Mesothelial cell of epicardium (in vitro differentiated cells): ENCODE measurements at regions not wholly inside any gene's neighbourhood (a gene's known extent, or its start where the extent isn't known, plus 50 kb on each side); places are given as distances from the start of the nearest gene placed in this dataset.

ENCODE experiments used
- DNase-seq, 2 experiments: peaks; one replicate each; pipeline ENCODE4 v3.0.0; 2021; ENCODE audit warnings: low spot score in 2 of 2; ENCODE audit not compliant: unreplicated experiment in 2 of 2
- H3K27ac Mint-ChIP-seq: 2 replicates; pipeline ENCODE4 v1.8.0; 2021; ENCODE audit warnings: mixed read lengths
- H3K27me3 Mint-ChIP-seq: 2 replicates; pipeline ENCODE4 v1.8.0; 2021; ENCODE audit warnings: low read depth, mixed read lengths
- H3K36me3 Mint-ChIP-seq: 2 replicates; pipeline ENCODE4 v1.8.0; 2021; ENCODE audit warnings: mixed read lengths
- H3K4me1 Mint-ChIP-seq: 2 replicates; pipeline ENCODE4 v1.8.0; 2021; ENCODE audit warnings: mixed read lengths
- H3K4me3 Mint-ChIP-seq: 2 replicates; pipeline ENCODE4 v1.8.0; 2021; ENCODE audit warnings: mild to moderate bottlenecking, moderate library complexity, mixed read lengths
- H3K9me3 Mint-ChIP-seq: 2 replicates; pipeline ENCODE4 v1.8.0; 2021; ENCODE audit warnings: mixed read lengths
- TF ChIP-seq, protein P1 (sequence below): fragments of 200-600 bp; sonication (generic); IDR thresholded peaks from one replicate; pipeline ENCODE4 v1.5.0; 2021; ENCODE audit warnings: antibody characterized with exemption; ENCODE audit not compliant: unreplicated experiment

GRCh38 chr2:81303321-81303720 is 998.8 kb upstream of the LRRTM1 start:
- H3K9me3 Mint-ChIP-seq, result peaks cover 20% of the 10 kb centered on the region
- no peaks in the 10 kb centered on the region for H3K27me3 Mint-ChIP-seq
- no peak overlapping the region for H3K27ac Mint-ChIP-seq
- H3K4me1 Mint-ChIP-seq, result peaks cover 14% of the 10 kb centered on the region
- peaks cover 1% of the 10 kb centered on the region for H3K36me3 Mint-ChIP-seq
- TF ChIP-seq, protein P1, sequence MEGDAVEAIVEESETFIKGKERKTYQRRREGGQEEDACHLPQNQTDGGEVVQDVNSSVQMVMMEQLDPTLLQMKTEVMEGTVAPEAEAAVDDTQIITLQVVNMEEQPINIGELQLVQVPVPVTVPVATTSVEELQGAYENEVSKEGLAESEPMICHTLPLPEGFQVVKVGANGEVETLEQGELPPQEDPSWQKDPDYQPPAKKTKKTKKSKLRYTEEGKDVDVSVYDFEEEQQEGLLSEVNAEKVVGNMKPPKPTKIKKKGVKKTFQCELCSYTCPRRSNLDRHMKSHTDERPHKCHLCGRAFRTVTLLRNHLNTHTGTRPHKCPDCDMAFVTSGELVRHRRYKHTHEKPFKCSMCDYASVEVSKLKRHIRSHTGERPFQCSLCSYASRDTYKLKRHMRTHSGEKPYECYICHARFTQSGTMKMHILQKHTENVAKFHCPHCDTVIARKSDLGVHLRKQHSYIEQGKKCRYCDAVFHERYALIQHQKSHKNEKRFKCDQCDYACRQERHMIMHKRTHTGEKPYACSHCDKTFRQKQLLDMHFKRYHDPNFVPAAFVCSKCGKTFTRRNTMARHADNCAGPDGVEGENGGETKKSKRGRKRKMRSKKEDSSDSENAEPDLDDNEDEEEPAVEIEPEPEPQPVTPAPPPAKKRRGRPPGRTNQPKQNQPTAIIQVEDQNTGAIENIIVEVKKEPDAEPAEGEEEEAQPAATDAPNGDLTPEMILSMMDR, result no peak
- no peak overlapping the region for H3K4me3 Mint-ChIP-seq
- no peak for DNase-seq

DNA sequence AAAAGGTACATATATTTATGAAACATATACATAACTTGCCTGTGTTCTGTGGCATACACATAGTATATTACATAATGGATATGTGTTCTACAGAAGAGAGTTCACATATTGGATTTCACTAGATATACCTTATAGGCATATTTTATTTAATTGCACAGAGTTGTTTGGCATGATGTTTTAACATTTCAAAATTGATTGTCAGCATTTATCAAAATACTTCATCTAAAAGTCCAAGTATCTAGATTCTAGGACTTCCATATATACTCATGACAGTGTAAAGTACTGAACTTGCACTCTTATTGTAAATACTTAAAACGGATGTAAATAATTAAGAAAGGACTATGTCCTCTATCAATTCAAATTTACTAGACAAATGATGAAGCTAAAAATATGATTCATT is 995.3 kb upstream of the LRRTM1 start:
- Mint-ChIP-seq H3K9me3 (peaks cover 21% of the 10 kb centered on the region), H3K27ac (no peak overlapping the region), H3K36me3 (peaks cover 1% of the 10 kb centered on the region), H3K4me3 (no peak overlapping the region), H3K27me3 (no peaks in the 10 kb centered on the region), H3K4me1 (peaks cover 9% of the 10 kb centered on the region)
- DNase-seq, result no peak
- TF ChIP-seq, protein P1, result no peak

DNA sequence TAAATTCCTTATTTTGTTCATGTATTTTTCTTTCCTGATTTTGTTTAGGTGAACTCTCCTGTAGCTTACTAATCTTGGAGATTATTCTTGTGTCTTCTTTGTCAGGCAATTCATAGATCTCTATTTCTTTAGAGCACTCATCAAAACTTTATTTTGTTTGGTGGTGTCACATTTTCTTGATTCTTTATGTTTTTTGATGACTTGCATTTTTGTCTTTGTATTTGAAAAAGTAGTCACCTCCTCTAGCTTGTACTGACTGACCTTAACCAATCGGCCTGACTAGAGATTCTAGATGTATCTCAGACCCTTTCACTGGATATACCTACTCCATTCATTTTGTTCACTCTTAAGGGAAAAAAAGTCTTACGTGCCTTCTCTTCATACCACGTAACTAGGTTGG is 986.3 kb upstream of the LRRTM1 start:
- DNase-seq, result no peak
- peaks cover 23% of the 10 kb centered on the region for H3K9me3 Mint-ChIP-seq
- no peak overlapping the region for H3K27ac Mint-ChIP-seq
- no peak overlapping the region for H3K4me3 Mint-ChIP-seq
- H3K36me3 Mint-ChIP-seq, result no peaks in the 10 kb centered on the region
- TF ChIP-seq, protein P1, result no peak
- no peaks in the 10 kb centered on the region for H3K27me3 Mint-ChIP-seq
- H3K4me1 Mint-ChIP-seq, result no peaks in the 10 kb centered on the region

DNA sequence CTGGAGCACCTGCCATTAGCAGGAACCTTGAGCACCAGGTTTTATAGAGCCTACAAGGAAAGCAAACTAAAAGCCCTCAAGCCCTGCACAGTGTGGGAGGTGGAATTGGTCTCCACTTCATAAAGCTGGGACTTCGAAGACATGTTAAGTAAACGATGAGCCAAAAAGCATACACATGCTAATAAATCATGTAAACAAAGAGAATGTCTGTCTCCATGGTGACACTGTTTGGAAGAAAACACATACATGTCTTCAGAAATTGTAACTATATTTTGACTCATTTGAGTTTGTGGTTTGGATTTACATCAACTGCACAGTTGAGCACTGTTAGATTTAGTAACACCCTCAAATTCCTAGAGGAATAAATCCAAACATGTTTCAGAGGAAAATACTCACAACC is 978.5 kb upstream of the LRRTM1 start:
- TF ChIP-seq, protein P1, result no peak
- no peak overlapping the region for H3K4me3 Mint-ChIP-seq
- H3K27ac Mint-ChIP-seq, result no peak overlapping the region
- DNase-seq, result no peak
- H3K27me3 Mint-ChIP-seq, result peaks cover 9% of the 10 kb centered on the region
- H3K9me3 Mint-ChIP-seq, result no peaks in the 10 kb centered on the region
- H3K36me3 Mint-ChIP-seq, result no peaks in the 10 kb centered on the region
- no peaks in the 10 kb centered on the region for H3K4me1 Mint-ChIP-seq

DNA sequence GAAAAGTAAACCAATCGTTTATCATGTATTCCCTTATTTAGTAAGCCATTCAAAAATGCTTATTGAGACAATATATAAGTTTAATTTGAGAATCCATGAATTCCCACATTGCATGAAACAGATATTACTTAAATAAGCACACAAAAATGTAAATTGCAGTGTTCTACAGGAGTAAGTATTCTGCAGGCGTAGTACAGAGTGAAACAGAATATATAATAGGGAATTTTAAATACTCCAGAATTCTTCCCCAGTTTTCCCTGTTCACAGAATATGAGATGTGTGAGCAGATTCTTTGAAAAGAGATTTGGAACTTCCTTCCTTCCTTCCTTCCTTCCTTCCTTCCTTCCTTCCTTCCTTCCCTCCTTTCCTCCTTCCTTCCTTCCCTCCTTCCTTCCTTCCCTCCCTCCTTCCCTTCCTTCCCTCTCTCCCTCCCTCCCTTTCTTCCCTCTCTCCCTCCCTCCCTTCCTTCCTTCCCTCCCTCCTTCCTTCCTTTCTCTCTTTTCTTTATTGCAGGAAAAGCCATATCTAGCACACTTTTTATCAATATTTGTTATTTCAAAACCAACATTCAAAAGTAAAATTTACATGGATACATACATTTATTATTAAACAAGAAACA is 977.7 kb upstream of the LRRTM1 start:
- no peak for DNase-seq
- Mint-ChIP-seq H3K4me3 (no peak overlapping the region), H3K9me3 (no peaks in the 10 kb centered on the region), H3K27me3 (peaks cover 9% of the 10 kb centered on the region), H3K4me1 (no peaks in the 10 kb centered on the region), H3K36me3 (no peaks in the 10 kb centered on the region), H3K27ac (no peak overlapping the region)
- TF ChIP-seq, protein P1, result no peak

GRCh38 chr2:81276595-81276994 is 972.0 kb upstream of the LRRTM1 start:
- Mint-ChIP-seq H3K4me3 (no peak overlapping the region), H3K4me1 (no peaks in the 10 kb centered on the region), H3K36me3 (no peaks in the 10 kb centered on the region), H3K27ac (no peak overlapping the region), H3K9me3 (peaks cover 8% of the 10 kb centered on the region), H3K27me3 (peaks cover 5% of the 10 kb centered on the region)
- DNase-seq, result no peak
- TF ChIP-seq, protein P1, result no peak
